ENCODE measurements at regions not wholly inside any gene's neighbourhood (a gene's known extent, or its start where the extent isn't known, plus 50 kb on each side); places are given as distances from the start of the nearest gene placed in this dataset.

DNA sequence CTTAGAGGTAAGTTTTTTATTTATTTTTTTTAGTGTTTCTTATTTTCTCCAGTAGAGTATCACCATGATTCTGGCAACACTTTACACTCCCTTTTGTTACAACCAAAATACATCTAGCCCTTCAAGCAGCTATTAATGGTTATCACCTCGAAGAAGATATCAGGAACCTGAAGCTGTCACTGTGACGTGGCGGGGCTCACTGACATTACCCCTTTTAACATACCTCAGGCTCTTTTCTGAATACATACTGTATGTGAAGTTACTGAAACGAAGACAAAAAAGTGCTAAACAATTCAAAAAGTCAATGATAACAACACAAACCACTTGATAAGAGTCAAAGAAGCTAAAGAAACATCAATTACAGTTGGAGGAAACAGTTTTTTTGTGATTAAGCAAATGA is 1218.7 kb downstream of the EFNB2 start:
- intact Hi-C loops (cut with DNase I): no loop called here
- Histone ChIP-seq H3K36me3 (no peaks in the 10 kb centered on the region), H3K27me3 (no peaks in the 10 kb centered on the region), H3K27ac (no peak overlapping the region), H3K4me3 (no peak overlapping the region), H3K9me3 (no peaks in the 10 kb centered on the region), H3K4me1 (no peaks in the 10 kb centered on the region)
- TF ChIP-seq EP300 (IDR thresholded peaks at IDR 0.05): no peak
- no peak for TF ChIP-seq POLR2AphosphoS5 (IDR thresholded peaks at IDR 0.05)
- TF ChIP-seq, protein P1, sequence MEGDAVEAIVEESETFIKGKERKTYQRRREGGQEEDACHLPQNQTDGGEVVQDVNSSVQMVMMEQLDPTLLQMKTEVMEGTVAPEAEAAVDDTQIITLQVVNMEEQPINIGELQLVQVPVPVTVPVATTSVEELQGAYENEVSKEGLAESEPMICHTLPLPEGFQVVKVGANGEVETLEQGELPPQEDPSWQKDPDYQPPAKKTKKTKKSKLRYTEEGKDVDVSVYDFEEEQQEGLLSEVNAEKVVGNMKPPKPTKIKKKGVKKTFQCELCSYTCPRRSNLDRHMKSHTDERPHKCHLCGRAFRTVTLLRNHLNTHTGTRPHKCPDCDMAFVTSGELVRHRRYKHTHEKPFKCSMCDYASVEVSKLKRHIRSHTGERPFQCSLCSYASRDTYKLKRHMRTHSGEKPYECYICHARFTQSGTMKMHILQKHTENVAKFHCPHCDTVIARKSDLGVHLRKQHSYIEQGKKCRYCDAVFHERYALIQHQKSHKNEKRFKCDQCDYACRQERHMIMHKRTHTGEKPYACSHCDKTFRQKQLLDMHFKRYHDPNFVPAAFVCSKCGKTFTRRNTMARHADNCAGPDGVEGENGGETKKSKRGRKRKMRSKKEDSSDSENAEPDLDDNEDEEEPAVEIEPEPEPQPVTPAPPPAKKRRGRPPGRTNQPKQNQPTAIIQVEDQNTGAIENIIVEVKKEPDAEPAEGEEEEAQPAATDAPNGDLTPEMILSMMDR (IDR thresholded peaks at IDR 0.05): no peak
- WGBS, 2 donors: 76 to 84% methylated on average over 4 of the region's 4 CpGs
- no peak for DNase-seq

DNA sequence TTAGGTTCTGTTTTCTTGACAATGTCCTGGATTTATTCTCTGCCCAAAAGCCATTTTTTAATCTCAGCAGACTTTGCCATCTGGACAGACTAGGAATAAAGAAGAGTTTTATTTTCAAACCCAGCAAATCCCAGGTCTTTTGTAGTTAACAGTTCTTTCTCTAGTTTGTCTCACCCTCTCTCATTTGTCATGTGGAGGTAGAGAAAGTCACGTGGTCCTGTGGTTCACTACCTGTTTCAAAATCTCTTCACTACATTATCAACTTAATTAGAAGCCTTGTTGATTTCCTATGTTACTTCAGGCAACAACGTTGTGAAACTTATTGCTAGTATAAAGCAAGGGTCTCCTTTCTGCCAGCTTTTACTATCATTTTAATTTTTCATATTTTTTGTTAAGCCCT is 1222.6 kb downstream of the EFNB2 start:
- intact Hi-C loops (cut with DNase I): no loop called here

DNA sequence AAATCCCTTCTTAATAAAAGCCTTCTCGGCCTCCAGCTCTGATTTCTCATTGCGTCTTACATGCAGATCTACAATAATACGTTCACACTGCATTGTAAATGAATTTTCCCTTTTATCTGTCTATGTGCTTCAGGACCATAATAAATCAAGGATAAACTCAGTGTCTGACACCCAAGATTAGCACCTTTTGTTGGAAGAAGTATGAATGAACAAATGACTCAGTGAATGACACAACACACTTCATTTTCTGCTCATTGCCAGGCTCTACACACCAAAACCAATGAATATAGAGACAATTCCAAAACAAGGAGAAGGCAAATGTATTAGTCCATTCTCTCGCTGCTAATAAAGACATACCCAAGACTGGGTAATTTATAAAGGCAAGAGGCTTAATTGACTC is 1224.4 kb downstream of the EFNB2 start:
- H3K36me3 ChIP-seq: no peaks in the 10 kb centered on the region
- H3K27me3 ChIP-seq: no peaks in the 10 kb centered on the region
- H3K4me1 ChIP-seq: no peaks in the 10 kb centered on the region
- intact Hi-C loops (cut with DNase I): no loop called here
- DNase-seq: no peak
- no peak overlapping the region for H3K27ac ChIP-seq
- TF ChIP-seq, protein P1 (IDR thresholded peaks at IDR 0.05): no peak
- TF ChIP-seq POLR2A (IDR thresholded peaks at IDR 0.05): no peak
- TF ChIP-seq POLR2AphosphoS5 (IDR thresholded peaks at IDR 0.05): no peak
- TF ChIP-seq EP300 (IDR thresholded peaks at IDR 0.05): no peak
- no peaks in the 10 kb centered on the region for H3K9me3 ChIP-seq
- H3K4me3 ChIP-seq: no peak overlapping the region
- WGBS, 2 donors: 92 to 94% methylated on average over 4 of the region's 4 CpGs

More for the DNA sequence above, 1222.6 kb downstream of the EFNB2 start:
- DNase-seq: no peak
- H3K4me3 ChIP-seq: no peak overlapping the region
- TF ChIP-seq EP300 (IDR thresholded peaks at IDR 0.05) (no peak), POLR2A (IDR thresholded peaks at IDR 0.05) (no peak), POLR2AphosphoS5 (IDR thresholded peaks at IDR 0.05) (no peak)
- TF ChIP-seq, protein P1 (IDR thresholded peaks at IDR 0.05): no peak
- no peaks in the 10 kb centered on the region for H3K36me3 ChIP-seq
- no peaks in the 10 kb centered on the region for H3K9me3 ChIP-seq
- WGBS, 2 donors: 56 to 75% methylated on average over 2 of the region's 2 CpGs
- no peaks in the 10 kb centered on the region for H3K4me1 ChIP-seq
- no peaks in the 10 kb centered on the region for H3K27me3 ChIP-seq
- no peak overlapping the region for H3K27ac ChIP-seq

DNA sequence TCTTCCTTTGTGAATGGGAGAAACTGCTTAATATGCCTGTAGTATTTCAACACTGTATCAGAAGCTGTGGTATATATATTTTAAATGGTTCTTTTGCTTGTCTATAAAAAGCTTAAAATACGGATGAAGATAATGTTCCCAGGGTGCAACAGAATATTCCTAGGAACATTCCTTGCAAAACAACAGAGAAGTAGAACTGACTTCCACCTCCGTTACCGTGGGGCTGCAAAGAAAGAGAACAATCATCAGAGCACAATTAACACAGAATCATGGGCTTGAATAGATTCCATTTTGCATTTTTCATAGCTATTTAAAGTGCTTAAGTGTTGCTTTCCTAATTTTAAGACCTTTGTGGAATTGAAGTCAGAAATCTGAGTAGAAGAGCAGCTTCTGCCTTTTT is 1227.7 kb downstream of the EFNB2 start:
- no peak for DNase-seq
- H3K4me1 ChIP-seq: no peaks in the 10 kb centered on the region
- 91 to 93% methylated on average over 3 of the region's 3 CpGs for WGBS, 2 donors
- no peak overlapping the region for H3K27ac ChIP-seq
- H3K27me3 ChIP-seq: no peaks in the 10 kb centered on the region
- H3K36me3 ChIP-seq: no peaks in the 10 kb centered on the region
- TF ChIP-seq POLR2AphosphoS5 (IDR thresholded peaks at IDR 0.05) (no peak), EP300 (IDR thresholded peaks at IDR 0.05) (no peak), POLR2A (IDR thresholded peaks at IDR 0.05) (no peak)
- TF ChIP-seq, protein P1 (IDR thresholded peaks at IDR 0.05): no peak
- H3K4me3 ChIP-seq: no peak overlapping the region
- no peaks in the 10 kb centered on the region for H3K9me3 ChIP-seq
- intact Hi-C loops (cut with DNase I): no loop called here

DNA sequence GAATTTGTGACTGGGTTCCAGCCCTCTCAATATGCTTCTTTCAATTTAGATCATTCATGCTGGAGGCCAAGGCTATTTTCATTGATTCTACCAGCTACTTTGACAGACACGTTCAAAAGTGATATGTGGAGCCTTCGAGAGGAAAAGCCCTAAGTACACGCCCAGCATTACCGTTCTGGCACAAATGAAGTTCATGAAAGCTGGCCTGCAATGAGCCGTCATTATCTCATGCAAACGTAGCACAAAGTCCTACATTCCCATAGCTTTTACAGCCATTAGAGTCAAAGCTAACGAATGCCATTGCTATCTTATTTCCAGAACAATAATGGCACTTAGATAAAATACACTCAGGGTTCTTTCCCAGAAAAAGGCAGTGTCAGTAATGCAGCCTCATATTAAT is 1237.6 kb downstream of the EFNB2 start:
- no peak for DNase-seq
- Histone ChIP-seq H3K9me3 (no peaks in the 10 kb centered on the region), H3K4me3 (no peak overlapping the region), H3K4me1 (no peaks in the 10 kb centered on the region), H3K27ac (no peak overlapping the region), H3K27me3 (no peaks in the 10 kb centered on the region), H3K36me3 (no peaks in the 10 kb centered on the region)
- TF ChIP-seq, protein P1 (IDR thresholded peaks at IDR 0.05): no peak
- TF ChIP-seq EP300 (IDR thresholded peaks at IDR 0.05): no peak
- no peak for TF ChIP-seq POLR2A (IDR thresholded peaks at IDR 0.05)
- no peak for TF ChIP-seq POLR2AphosphoS5 (IDR thresholded peaks at IDR 0.05)
- WGBS, 2 donors: 54 to 81% methylated on average over 7 of the region's 7 CpGs
- intact Hi-C loops (cut with DNase I): no loop called here
